HL-60 (cell line): ENCODE measurements at regions not wholly inside any gene's neighbourhood (a gene's known extent, or its start where the extent isn't known, plus 50 kb on each side); places are given as distances from the start of the nearest gene placed in this dataset.

Experiments
- DNase-seq, 2 experiments: peaks; one replicate each; pipeline ENCODE4 v3.0.0-alpha.2; 2010 to 2020; ENCODE audit warnings: low read depth in 1 of 2, low spot score in 1 of 2
- H3K27ac ChIP-seq: fragments of 250-450 bp; sonication (Bioruptor Pico); replicated peaks from 2 replicates; pipeline ENCODE4 v1.5.1; 2020; ENCODE audit warnings: mild to moderate bottlenecking, moderate library complexity
- H3K27me3 ChIP-seq: fragments of 250-450 bp; sonication (Bioruptor Pico); 2 replicates; pipeline ENCODE4 v1.5.1; 2021; ENCODE audit warnings: mild to moderate bottlenecking, moderate library complexity; ENCODE audit not compliant: insufficient read depth, poor library complexity, severe bottlenecking
- H3K4me3 ChIP-seq: replicated peaks from 2 replicates; pipeline ENCODE4 v1.5.1; 2011; ENCODE audit warnings: mild to moderate bottlenecking, control low read depth, low read length; ENCODE audit not compliant: insufficient read depth
- CTCF ChIP-seq: IDR thresholded peaks from one replicate; pipeline ENCODE4 v1.5.1; 2011; ENCODE audit warnings: low read length, control low read depth, inconsistent platforms; ENCODE audit not compliant: insufficient read depth
- GABPA ChIP-seq: IDR thresholded peaks from 2 replicates; pipeline ENCODE4 v1.6.1; 2012; ENCODE audit warnings: low read depth
- POLR2AphosphoS5 ChIP-seq: IDR thresholded peaks from 2 replicates; pipeline ENCODE4 v1.6.1; 2012; ENCODE audit warnings: low read depth
- SPI1 ChIP-seq: IDR thresholded peaks from 2 replicates; pipeline ENCODE4 v1.6.1; 2012; ENCODE audit warnings: low read depth, mild to moderate bottlenecking, borderline replicate concordance
- TF ChIP-seq, protein P1 (sequence below): IDR thresholded peaks from 2 replicates; pipeline ENCODE4 v1.6.1; 2012; ENCODE audit warnings: low read depth; ENCODE audit not compliant: insufficient replicate concordance

- H3K27ac ChIP-seq, result no peak overlapping the region
- no peak for DNase-seq
- TF ChIP-seq, protein P1, sequence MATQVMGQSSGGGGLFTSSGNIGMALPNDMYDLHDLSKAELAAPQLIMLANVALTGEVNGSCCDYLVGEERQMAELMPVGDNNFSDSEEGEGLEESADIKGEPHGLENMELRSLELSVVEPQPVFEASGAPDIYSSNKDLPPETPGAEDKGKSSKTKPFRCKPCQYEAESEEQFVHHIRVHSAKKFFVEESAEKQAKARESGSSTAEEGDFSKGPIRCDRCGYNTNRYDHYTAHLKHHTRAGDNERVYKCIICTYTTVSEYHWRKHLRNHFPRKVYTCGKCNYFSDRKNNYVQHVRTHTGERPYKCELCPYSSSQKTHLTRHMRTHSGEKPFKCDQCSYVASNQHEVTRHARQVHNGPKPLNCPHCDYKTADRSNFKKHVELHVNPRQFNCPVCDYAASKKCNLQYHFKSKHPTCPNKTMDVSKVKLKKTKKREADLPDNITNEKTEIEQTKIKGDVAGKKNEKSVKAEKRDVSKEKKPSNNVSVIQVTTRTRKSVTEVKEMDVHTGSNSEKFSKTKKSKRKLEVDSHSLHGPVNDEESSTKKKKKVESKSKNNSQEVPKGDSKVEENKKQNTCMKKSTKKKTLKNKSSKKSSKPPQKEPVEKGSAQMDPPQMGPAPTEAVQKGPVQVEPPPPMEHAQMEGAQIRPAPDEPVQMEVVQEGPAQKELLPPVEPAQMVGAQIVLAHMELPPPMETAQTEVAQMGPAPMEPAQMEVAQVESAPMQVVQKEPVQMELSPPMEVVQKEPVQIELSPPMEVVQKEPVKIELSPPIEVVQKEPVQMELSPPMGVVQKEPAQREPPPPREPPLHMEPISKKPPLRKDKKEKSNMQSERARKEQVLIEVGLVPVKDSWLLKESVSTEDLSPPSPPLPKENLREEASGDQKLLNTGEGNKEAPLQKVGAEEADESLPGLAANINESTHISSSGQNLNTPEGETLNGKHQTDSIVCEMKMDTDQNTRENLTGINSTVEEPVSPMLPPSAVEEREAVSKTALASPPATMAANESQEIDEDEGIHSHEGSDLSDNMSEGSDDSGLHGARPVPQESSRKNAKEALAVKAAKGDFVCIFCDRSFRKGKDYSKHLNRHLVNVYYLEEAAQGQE, result no peak
- no peak for TF ChIP-seq GABPA
- no peak for TF ChIP-seq CTCF
- TF ChIP-seq SPI1, result no peak
- no peak overlapping the region for H3K4me3 ChIP-seq
- H3K27me3 ChIP-seq, result no peaks in the 10 kb centered on the region
These were observed 661.9 kb downstream of the ANXA1 start for GRCh38 chr9:73813546-73813945.

DNA sequence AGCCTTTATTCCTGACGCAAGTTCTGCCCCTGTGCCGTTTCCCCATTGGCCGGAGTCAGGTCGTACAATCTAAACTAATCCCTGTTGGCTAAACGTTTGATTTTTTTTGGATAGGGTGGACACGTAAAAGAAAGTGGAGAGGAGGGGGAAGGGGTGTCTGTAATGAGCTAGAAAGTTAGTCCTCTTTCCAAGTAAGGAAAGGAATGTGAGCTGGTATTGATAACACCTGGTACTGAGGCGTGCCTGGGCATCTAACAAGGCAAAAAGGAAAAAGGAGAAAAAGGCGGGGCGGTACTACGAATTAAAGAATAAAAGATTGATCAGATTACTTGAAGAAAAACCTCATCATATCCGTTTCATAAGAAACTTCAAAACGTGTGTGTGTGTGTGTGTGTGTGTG is 665.2 kb downstream of the ANXA1 start:
- no peak overlapping the region for H3K27ac ChIP-seq
- TF ChIP-seq SPI1 (no peak), CTCF (no peak)
- H3K4me3 ChIP-seq, result no peak overlapping the region
- DNase-seq, result no peak
- no peaks in the 10 kb centered on the region for H3K27me3 ChIP-seq

GRCh38 chr9:73824671-73825070 is 672.5 kb upstream of the RORB start:
- H3K4me3 ChIP-seq, result no peak overlapping the region
- no peak for DNase-seq
- no peak for TF ChIP-seq POLR2AphosphoS5
- no peak for TF ChIP-seq GABPA
- TF ChIP-seq, protein P1, result no peak
- TF ChIP-seq CTCF, result no peak
- TF ChIP-seq SPI1, result no peak
- H3K27ac ChIP-seq, result no peak overlapping the region
- no peaks in the 10 kb centered on the region for H3K27me3 ChIP-seq

GRCh38 chr9:73838871-73839270 is 658.3 kb upstream of the RORB start:
- no peak overlapping the region for H3K4me3 ChIP-seq
- no peak for DNase-seq
- no peaks in the 10 kb centered on the region for H3K27me3 ChIP-seq
- H3K27ac ChIP-seq, result no peak overlapping the region
- no peak for TF ChIP-seq POLR2AphosphoS5
- no peak for TF ChIP-seq GABPA
- TF ChIP-seq CTCF, result no peak
- TF ChIP-seq, protein P1, result no peak
- TF ChIP-seq SPI1, result no peak
